ENCODE measurements at regions not wholly inside any gene's neighbourhood (a gene's known extent, or its start where the extent isn't known, plus 50 kb on each side); places are given as distances from the start of the nearest gene placed in this dataset.

GRCh38 chr3:76985645-76986044, 54.3 kb upstream of the ROBO2 start:
- TF ChIP-seq, protein P1, sequence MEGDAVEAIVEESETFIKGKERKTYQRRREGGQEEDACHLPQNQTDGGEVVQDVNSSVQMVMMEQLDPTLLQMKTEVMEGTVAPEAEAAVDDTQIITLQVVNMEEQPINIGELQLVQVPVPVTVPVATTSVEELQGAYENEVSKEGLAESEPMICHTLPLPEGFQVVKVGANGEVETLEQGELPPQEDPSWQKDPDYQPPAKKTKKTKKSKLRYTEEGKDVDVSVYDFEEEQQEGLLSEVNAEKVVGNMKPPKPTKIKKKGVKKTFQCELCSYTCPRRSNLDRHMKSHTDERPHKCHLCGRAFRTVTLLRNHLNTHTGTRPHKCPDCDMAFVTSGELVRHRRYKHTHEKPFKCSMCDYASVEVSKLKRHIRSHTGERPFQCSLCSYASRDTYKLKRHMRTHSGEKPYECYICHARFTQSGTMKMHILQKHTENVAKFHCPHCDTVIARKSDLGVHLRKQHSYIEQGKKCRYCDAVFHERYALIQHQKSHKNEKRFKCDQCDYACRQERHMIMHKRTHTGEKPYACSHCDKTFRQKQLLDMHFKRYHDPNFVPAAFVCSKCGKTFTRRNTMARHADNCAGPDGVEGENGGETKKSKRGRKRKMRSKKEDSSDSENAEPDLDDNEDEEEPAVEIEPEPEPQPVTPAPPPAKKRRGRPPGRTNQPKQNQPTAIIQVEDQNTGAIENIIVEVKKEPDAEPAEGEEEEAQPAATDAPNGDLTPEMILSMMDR (IDR thresholded peaks at IDR 0.05) = no peak
- TF ChIP-seq POLR2A (IDR thresholded peaks at IDR 0.05) = no peak
